22Rv1 (cell line): ENCODE measurements at regions not wholly inside any gene's neighbourhood (a gene's known extent, or its start where the extent isn't known, plus 50 kb on each side); places are given as distances from the start of the nearest gene placed in this dataset.

Experiments used
- H3K27ac ChIP-seq: fragments of 450-650 bp; 2 replicates; pipeline ENCODE4 v1.5.1; 2017
- CTCF ChIP-seq: fragments of 450-650 bp; IDR thresholded peaks from 2 replicates; pipeline ENCODE4 v1.5.1; 2017; ENCODE audit warnings: mild to moderate bottlenecking
- ZFX ChIP-seq: fragments of 450-650 bp; IDR thresholded peaks from 2 replicates; pipeline ENCODE4 v1.6.1; 2017; ENCODE audit warnings: antibody characterized with exemption, borderline replicate concordance

GRCh38 chr20:54305421-54305820, 97.5 kb downstream of the PFDN4 start:
- TF ChIP-seq ZFX (no peak), CTCF (no peak)
- no peak overlapping the region for H3K27ac ChIP-seq

- no peak overlapping the region for H3K27ac ChIP-seq
Observed at GRCh38 chr20:54306985-54307710, 99.3 kb downstream of the PFDN4 start.

GRCh38 chr20:54308804-54309203, 100.9 kb downstream of the PFDN4 start:
- TF ChIP-seq CTCF: no peak
- no peak for TF ChIP-seq ZFX

More at GRCh38 chr20:54306985-54307710, 99.3 kb downstream of the PFDN4 start:
- TF ChIP-seq CTCF: no peak
- no peak for TF ChIP-seq ZFX

GRCh38 chr20:54318892-54319291, 111.0 kb downstream of the PFDN4 start:
- TF ChIP-seq ZFX: no peak
- no peak for TF ChIP-seq CTCF
- no peak overlapping the region for H3K27ac ChIP-seq

More at GRCh38 chr20:54308804-54309203, 100.9 kb downstream of the PFDN4 start:
- no peak overlapping the region for H3K27ac ChIP-seq

GRCh38 chr20:54320148-54320607, 112.3 kb downstream of the PFDN4 start:
- no peak for TF ChIP-seq ZFX
- TF ChIP-seq CTCF: no peak
- no peak overlapping the region for H3K27ac ChIP-seq

GRCh38 chr20:54321352-54322087, 113.6 kb downstream of the PFDN4 start:
- no peak for TF ChIP-seq ZFX
- TF ChIP-seq CTCF: no peak
- no peak overlapping the region for H3K27ac ChIP-seq

GRCh38 chr20:54323227-54323734, 115.4 kb downstream of the PFDN4 start:
- TF ChIP-seq CTCF (no peak), ZFX (no peak)
- no peak overlapping the region for H3K27ac ChIP-seq
